ENCODE measurements at regions not wholly inside any gene's neighbourhood (a gene's known extent, or its start where the extent isn't known, plus 50 kb on each side); places are given as distances from the start of the nearest gene placed in this dataset.

- FAIRE-seq: no peak
Measured at GRCh38 chr14:100381395-100382105, 58.4 kb downstream of the SLC25A47 start.

DNA sequence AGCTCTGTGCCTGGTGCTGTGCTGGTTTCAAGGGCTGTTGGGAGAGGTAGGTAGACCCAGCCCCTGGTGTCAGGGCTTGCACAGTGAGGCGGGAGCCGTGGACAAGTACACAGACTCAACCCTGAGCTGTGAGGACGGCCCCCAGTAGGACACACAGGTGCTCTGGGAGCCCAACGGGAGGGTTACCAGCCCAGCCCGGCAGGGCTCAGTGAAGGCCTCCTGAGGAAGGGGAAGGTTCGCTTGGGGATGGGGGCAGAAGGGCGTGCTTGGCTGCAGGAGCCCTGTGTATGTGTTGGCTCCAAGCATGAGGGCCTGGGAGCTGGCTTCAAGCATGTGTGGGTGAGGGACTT, 58.9 kb downstream of the SLC25A47 start:
- FAIRE-seq: no peak

DNA sequence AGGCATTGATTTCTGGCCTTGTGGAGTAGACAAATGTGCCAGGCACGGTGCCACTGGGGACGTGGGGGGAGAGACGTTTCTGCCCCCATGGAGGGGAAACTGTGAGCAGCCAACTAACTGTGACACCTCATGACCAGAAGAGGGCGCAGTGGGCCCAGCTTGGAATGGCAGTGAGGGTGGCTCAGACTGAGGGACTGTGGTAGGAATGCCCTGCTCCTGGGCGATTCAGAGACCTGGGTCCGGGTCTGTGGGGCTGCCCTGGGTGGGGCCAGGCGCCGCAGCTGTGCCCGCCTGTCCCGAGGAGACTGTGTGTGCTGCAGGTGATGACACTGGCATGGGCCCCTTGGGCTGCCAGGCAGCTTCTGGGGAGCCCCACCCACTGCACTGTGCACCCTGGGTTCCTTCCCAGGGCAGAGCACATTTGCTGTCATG, 60.6 kb downstream of the SLC25A47 start:
- no peak for FAIRE-seq

DNA sequence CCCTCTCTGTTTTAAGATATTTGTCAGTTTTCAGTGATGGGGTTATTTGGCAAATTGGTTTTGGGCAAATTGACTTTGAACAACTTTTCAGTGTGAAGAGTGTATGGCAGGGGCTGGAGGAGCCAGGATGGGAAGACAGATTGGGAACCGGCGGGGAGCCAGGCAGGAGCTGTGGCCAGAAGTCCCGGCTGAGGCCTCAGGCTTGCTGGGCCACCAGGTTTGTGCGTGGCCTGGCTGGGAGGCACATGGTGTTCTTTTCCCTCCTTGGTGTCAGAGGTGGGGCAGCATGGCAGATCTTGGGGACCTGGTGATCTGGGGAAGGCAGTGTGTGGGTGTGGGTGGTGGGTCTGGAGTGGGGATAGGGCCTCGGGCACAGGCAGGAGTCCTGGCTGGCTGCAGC, 61.1 kb downstream of the SLC25A47 start:
- FAIRE-seq: no peak

DNA sequence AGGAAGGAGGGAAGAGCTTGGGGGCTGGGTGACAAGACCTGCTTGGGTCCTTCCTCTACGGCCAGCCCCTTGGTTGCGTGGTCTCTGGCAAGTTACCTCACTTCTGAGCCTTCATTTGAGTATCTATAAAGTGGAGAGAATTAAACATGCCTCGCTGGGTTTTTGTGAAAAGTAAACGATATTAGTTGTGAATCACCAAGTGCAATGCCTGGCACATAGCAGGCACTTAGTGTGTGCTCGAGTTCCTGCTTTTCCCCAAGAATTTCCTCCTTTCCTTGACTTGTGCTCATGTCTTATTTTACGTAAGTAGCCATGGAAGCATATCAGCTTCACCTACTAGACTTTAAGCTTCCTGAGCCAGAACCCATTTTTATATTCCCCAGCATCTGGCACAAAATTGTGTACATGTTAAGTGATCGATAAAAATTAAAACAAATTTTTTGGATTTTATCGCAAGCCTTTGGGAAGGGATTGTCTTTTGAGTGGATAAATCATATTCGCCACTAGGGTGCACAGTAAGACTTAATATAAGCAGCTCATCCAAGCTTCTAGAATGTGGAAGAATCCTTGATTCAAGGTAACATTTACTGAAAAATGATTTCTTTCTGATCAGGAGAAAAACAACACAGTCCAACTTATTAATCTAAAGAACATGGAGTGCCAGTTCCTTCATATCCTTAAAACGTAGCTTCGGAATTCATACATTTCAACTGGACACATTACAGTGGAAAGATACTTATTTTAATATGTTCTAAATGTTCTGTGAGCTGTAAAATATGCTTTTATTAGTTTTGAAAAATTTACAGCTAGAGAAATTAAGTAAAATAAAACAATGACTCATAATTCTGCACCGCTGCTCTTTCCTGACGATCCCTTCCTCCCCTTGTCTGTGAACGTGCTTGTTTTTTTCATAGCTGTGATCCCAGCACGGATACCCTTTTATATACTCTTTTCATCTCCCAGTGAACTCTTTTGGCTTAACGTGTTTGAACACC, 62.0 kb downstream of the SLC25A47 start:
- peak; percentile 95 for FAIRE-seq

DNA sequence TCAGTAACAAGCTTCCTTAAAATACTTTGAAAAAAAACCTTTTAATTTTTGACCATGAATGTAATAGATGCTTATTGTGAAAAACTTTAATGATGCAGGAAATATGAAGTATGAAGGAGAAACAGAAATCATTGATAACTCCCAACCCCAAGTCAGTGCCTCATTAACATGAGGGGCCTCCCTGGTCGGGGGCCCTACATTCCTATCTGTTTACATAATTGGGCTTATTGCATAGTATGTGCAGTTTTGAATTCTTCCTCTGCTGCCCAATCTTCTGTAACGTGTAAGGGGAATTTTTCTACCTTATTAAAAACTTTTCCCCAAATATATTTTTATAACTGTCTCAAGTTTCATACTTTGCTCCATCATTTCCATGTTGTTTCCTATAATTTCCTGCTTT, 63.0 kb downstream of the SLC25A47 start:
- peak; percentile 75 for FAIRE-seq

DNA sequence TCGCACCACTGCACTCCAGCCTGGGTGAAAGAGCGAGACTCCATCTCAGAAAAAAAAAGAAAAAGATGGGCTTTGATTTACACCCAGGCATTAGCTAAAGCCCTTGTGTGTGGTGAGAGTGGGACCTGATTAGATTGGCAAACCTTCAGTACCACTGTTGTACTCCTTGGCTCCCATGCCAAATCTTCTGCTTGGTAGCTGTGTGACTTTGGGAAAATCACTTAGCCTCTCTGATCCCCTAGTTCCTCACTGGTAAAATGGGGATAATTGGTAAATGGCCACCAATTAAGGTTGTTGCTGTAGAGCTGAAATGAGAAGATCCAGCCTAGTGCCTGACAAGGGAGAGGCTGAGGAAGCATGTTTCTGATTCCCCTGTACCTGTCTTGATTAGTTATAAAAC, 63.7 kb downstream of the SLC25A47 start:
- no peak for FAIRE-seq

DNA sequence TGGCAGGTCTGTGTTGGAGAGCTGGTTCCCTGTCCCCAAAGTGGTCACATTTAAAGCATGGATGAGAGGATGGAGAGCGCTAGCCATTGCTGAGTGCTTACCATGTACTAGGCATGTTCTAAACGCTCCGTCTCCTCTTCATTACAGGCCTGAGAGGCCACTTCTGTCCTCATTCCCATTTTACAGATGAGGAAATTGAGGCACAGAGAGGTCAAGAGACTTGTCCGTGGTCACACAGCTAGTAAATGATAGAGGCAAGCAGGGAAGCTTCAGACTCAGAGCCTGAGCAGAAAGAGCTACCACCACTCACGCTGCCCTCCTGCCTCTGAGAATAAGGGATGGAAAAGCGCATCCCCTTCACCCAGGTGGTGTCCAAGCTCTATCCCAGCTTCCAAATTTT, 64.3 kb downstream of the SLC25A47 start:
- FAIRE-seq: no peak

GRCh38 chr14:100388103-100389054, 65.2 kb downstream of the SLC25A47 start:
- no peak for FAIRE-seq

GRCh38 chr14:100389497-100390104, 66.5 kb downstream of the SLC25A47 start:
- no peak for FAIRE-seq

DNA sequence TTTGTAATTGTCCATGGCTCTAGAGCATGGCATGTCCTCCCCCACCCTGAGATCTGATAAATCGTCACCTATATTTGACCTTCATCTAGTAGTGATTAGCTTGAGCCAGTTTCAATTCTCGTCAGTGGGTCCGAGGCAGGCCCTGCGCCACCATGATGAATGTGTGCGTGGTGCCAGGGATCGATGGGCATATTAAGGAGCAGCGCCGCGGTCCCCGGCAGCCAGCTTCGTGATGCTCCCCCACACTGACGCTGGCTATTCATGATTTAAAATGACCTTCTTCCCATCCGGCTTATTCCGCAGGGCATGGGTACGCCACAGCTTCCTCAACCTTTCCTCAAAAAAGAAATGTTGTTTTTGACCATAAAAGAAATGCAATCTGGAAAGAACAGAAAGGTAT, 68.0 kb downstream of the SLC25A47 start:
- no peak for FAIRE-seq

GRCh38 chr14:100391724-100392123, 68.6 kb downstream of the SLC25A47 start:
- FAIRE-seq: peak; percentile 11

GRCh38 chr14:100392356-100392755, 69.2 kb downstream of the SLC25A47 start:
- FAIRE-seq: peak; percentile 13

GRCh38 chr14:100393362-100393761, 70.2 kb downstream of the SLC25A47 start:
- FAIRE-seq: no peak

DNA sequence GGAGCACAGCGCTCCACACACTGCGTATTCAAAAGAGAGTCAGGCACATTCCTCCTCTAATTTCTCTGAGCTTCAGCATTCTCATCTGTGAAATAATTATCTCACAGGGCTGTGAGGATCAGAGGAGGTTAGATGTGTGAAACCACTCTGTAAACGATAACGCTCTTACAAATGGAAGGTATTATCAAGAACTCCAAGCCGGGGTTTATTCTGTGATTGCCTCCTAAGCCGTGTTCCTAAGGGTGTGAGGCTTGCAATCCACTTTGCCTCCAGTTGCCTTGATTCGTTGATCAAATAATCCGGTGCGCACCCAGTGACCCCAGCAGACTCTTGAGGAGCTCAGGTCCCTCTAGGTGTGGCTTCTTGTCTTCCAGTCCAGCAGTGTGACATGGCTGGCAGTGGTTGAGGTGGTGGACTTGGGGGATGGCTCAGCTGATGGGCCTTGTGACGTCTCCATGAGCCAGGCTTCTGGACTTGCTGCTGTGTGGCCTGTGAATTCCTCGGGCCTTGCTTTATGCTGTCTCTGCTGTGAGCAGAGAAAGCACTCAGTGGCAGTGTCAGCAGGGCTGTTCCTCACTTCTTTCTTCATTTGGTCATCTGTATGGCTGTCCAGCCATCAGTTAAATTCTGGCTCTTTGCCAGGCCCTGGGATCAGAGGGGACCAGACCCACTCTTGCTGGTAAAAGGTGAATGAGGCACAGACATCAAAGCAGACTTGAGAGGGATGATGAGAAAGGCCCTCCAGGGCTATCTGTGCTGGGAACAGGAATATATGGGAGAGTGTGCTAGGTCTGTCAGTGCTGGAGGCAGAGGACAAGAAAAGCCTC, 71.0 kb downstream of the SLC25A47 start:
- no peak for FAIRE-seq

- no peak for FAIRE-seq
Measured at GRCh38 chr14:100394886-100395672, 71.9 kb downstream of the SLC25A47 start.

GRCh38 chr14:100396266-100396795, 73.2 kb downstream of the SLC25A47 start:
- FAIRE-seq: no peak

GRCh38 chr14:100397005-100397404, 73.9 kb downstream of the SLC25A47 start:
- FAIRE-seq: peak; percentile 40

GRCh38 chr14:100398044-100398443, 74.9 kb downstream of the SLC25A47 start:
- no peak for FAIRE-seq

Measured in G401.6 (cell line).